Glutamatergic neuron (in vitro differentiated cells): ENCODE measurements at regions not wholly inside any gene's neighbourhood (a gene's known extent, or its start where the extent isn't known, plus 50 kb on each side); places are given as distances from the start of the nearest gene placed in this dataset.

Experiments
- DNase-seq: peaks from one replicate; pipeline ENCODE4 v3.0.0; 2022
- H3K27ac Mint-ChIP-seq: one replicate; pipeline ENCODE4 v1.8.0; 2020; ENCODE audit warnings: mild to moderate bottlenecking, mixed read lengths, inconsistent platforms; ENCODE audit not compliant: unreplicated experiment
- H3K27me3 Mint-ChIP-seq: one replicate; pipeline ENCODE4 v1.8.0; 2020; ENCODE audit warnings: mild to moderate bottlenecking, moderate library complexity, mixed read lengths, inconsistent platforms; ENCODE audit not compliant: unreplicated experiment
- H3K36me3 Mint-ChIP-seq: one replicate; pipeline ENCODE4 v1.8.0; 2020; ENCODE audit warnings: mild to moderate bottlenecking, mixed read lengths, inconsistent platforms; ENCODE audit not compliant: unreplicated experiment
- H3K4me1 Mint-ChIP-seq: one replicate; pipeline ENCODE4 v1.8.0; 2020; ENCODE audit warnings: mild to moderate bottlenecking, low read depth, mixed read lengths, inconsistent platforms; ENCODE audit not compliant: unreplicated experiment
- H3K4me3 Mint-ChIP-seq: one replicate; pipeline ENCODE4 v1.8.0; 2020; ENCODE audit warnings: mild to moderate bottlenecking, mixed read lengths, inconsistent platforms; ENCODE audit not compliant: unreplicated experiment
- H3K9me3 Mint-ChIP-seq: one replicate; pipeline ENCODE4 v1.8.0; 2020; ENCODE audit warnings: mild to moderate bottlenecking, moderate library complexity, mixed read lengths, inconsistent platforms; ENCODE audit not compliant: unreplicated experiment
- CTCF ChIP-seq: fragments of 200-600 bp; sonication (generic); IDR thresholded peaks from one replicate; pipeline ENCODE4 v1.5.0; 2021; ENCODE audit not compliant: partially characterized antibody, unreplicated experiment

- no peak overlapping the region for H3K4me3 Mint-ChIP-seq
- no peaks in the 10 kb centered on the region for H3K4me1 Mint-ChIP-seq
- TF ChIP-seq CTCF, result no peak
- no peak for DNase-seq
- H3K9me3 Mint-ChIP-seq, result no peaks in the 10 kb centered on the region
- no peaks in the 10 kb centered on the region for H3K36me3 Mint-ChIP-seq
- no peak overlapping the region for H3K27ac Mint-ChIP-seq
- H3K27me3 Mint-ChIP-seq, result no peaks in the 10 kb centered on the region
These were observed 390.4 kb upstream of the SLC35B3 start for GRCh38 chr6:8825726-8826125.

- H3K4me1 Mint-ChIP-seq, result no peaks in the 10 kb centered on the region
- no peak for DNase-seq
- no peaks in the 10 kb centered on the region for H3K36me3 Mint-ChIP-seq
- no peak overlapping the region for H3K4me3 Mint-ChIP-seq
- H3K9me3 Mint-ChIP-seq, result no peaks in the 10 kb centered on the region
- H3K27me3 Mint-ChIP-seq, result no peaks in the 10 kb centered on the region
- no peak for TF ChIP-seq CTCF
- H3K27ac Mint-ChIP-seq, result no peak overlapping the region
These were observed 386.6 kb upstream of the SLC35B3 start for GRCh38 chr6:8821981-8822381.

- H3K4me1 Mint-ChIP-seq, result no peaks in the 10 kb centered on the region
- TF ChIP-seq CTCF, result no peak
These were observed 385.0 kb upstream of the SLC35B3 start for GRCh38 chr6:8820313-8820712.

GRCh38 chr6:8819446-8819845 is 384.1 kb upstream of the SLC35B3 start:
- Mint-ChIP-seq H3K36me3 (no peaks in the 10 kb centered on the region), H3K27ac (no peak overlapping the region), H3K4me1 (no peaks in the 10 kb centered on the region), H3K27me3 (no peaks in the 10 kb centered on the region), H3K4me3 (no peak overlapping the region), H3K9me3 (no peaks in the 10 kb centered on the region)
- no peak for DNase-seq
- no peak for TF ChIP-seq CTCF

More at GRCh38 chr6:8820313-8820712, 385.0 kb upstream of the SLC35B3 start:
- DNase-seq, result no peak
- Mint-ChIP-seq H3K9me3 (no peaks in the 10 kb centered on the region), H3K4me3 (no peak overlapping the region), H3K27ac (no peak overlapping the region), H3K27me3 (no peaks in the 10 kb centered on the region), H3K36me3 (no peaks in the 10 kb centered on the region)

GRCh38 chr6:8814440-8815000 is 379.2 kb upstream of the SLC35B3 start:
- no peak for DNase-seq
- Mint-ChIP-seq H3K4me3 (no peak overlapping the region), H3K27me3 (no peaks in the 10 kb centered on the region), H3K36me3 (no peaks in the 10 kb centered on the region), H3K27ac (no peak overlapping the region), H3K4me1 (peaks cover 2% of the 10 kb centered on the region), H3K9me3 (no peaks in the 10 kb centered on the region)
- TF ChIP-seq CTCF, result no peak
